ENCODE measurements at regions not wholly inside any gene's neighbourhood (a gene's known extent, or its start where the extent isn't known, plus 50 kb on each side); places are given as distances from the start of the nearest gene placed in this dataset.

DNA sequence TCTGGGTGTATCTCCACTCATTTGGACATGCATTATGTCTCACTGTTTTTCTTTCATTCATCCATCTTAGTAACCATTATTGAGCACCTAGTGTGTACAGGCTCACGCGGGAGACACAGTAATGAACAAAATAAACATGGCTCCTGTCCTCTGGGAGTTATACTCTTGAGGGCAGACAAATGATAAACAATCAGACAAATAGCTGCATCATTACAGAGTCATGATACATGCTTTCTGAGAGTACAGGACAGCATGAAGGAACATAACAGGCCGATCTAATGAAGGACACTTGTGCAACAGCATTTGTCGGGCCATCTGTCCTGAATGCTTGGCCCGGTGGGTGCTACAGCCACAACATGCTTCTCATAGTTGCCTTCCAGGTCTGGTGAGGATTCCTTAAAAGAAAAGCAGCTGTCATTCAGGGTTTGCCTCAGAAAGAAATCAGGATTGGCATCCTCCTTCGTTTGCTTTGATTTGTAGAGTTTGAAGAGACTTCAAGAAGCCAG lies 77.2 kb upstream of the EGLN3 start:
- H3K79me2 ChIP-seq (ENCODE audit: low read depth) = no peaks in the 10 kb centered on the region
- H2AFZ ChIP-seq = no peak overlapping the region
- no peak for TF ChIP-seq EZH2 (IDR thresholded peaks at IDR 0.05; ENCODE audit: low read depth)
- TF ChIP-seq, protein P1, sequence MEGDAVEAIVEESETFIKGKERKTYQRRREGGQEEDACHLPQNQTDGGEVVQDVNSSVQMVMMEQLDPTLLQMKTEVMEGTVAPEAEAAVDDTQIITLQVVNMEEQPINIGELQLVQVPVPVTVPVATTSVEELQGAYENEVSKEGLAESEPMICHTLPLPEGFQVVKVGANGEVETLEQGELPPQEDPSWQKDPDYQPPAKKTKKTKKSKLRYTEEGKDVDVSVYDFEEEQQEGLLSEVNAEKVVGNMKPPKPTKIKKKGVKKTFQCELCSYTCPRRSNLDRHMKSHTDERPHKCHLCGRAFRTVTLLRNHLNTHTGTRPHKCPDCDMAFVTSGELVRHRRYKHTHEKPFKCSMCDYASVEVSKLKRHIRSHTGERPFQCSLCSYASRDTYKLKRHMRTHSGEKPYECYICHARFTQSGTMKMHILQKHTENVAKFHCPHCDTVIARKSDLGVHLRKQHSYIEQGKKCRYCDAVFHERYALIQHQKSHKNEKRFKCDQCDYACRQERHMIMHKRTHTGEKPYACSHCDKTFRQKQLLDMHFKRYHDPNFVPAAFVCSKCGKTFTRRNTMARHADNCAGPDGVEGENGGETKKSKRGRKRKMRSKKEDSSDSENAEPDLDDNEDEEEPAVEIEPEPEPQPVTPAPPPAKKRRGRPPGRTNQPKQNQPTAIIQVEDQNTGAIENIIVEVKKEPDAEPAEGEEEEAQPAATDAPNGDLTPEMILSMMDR (conservative IDR thresholded peaks at IDR 0.05) = no peak
- no peaks in the 10 kb centered on the region for H4K20me1 ChIP-seq (ENCODE audit: insufficient read depth)
- no peak overlapping the region for H3K4me3 ChIP-seq
- CTCF ChIA-PET = no interaction called here
- no peak overlapping the region for H3K4me2 ChIP-seq
- H3K4me1 ChIP-seq (replicated peaks; ENCODE audit: insufficient read depth) = no peaks in the 10 kb centered on the region
- H3K27me3 ChIP-seq (ENCODE audit: insufficient read depth, low read depth) = no peaks in the 10 kb centered on the region
- no peaks in the 10 kb centered on the region for H3K9me3 ChIP-seq (ENCODE audit: insufficient read depth, low read depth)
- DNase-seq = no peak
- intact Hi-C loops (cut with micrococcal nuclease; ENCODE audit: unreplicated experiment) = no loop called here
- no peaks in the 10 kb centered on the region for H3K9me2 ChIP-seq (ENCODE audit: insufficient read depth)
- no peaks in the 10 kb centered on the region for H3F3A ChIP-seq (ENCODE audit: insufficient read depth, low read depth)
- no peak overlapping the region for H3K27ac ChIP-seq
- BruUV-seq (replicated peaks) = no TSS peak
- no peaks in the 10 kb centered on the region for H3K36me3 ChIP-seq (ENCODE audit: low read depth)
- POLR2A ChIA-PET (ENCODE audit: unreplicated experiment) = interaction anchor here (0.6 kb wide), 1 partner anchor 11 kb away, joined by 3 read pairs; no protein-coding TSS in a partner anchor

DNA sequence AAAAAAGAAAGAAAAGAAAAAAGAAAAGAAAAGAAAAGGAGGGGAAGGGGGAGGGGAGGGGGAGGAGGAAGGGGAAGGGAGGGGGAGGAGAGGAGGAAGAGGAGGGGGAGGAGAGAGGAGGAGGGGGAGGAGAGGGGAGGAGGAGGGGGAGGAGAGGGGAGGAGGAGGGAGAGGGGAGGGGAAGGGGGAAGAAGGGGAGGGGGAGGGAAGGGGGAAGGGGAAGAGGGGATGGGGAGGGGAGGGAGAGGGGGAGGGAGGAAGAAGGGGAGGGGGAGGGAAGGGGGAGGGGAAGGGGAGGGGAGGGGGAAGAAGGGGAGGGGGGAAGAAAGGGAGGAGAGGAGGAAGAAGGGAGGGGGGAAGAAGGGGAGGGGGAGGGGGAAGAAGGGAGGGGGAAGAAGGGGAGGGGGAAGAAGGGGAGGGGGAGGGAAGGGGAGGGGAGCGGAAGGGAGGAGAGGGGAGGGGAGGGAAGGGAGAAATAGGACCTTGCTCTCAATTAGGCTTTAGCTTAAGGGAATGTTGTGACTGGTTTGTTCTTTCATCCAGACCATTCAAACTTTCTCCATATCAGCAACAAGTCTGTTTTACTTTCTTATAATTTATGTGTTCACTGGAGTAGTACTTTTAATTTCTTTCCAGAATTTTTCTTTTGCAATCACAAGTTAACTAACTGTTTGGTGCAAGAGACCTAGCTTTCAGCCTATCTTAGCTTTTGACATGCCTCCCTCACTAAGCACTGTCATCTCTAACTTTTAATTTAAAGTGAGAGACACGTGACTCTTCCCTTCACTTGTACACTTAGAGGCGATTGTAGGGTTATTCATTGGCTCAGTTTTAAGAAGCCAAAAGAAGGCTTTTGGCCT lies 76.5 kb upstream of the EGLN3 start:
- no peaks in the 10 kb centered on the region for H3K36me3 ChIP-seq (ENCODE audit: low read depth)
- no peak for DNase-seq
- TF ChIP-seq EZH2 (IDR thresholded peaks at IDR 0.05; ENCODE audit: low read depth) = no peak
- TF ChIP-seq, protein P1 (conservative IDR thresholded peaks at IDR 0.05) = no peak
- H3K9me2 ChIP-seq (ENCODE audit: insufficient read depth) = no peaks in the 10 kb centered on the region
- no peak overlapping the region for H3K4me3 ChIP-seq
- no peaks in the 10 kb centered on the region for H3K9me3 ChIP-seq (ENCODE audit: insufficient read depth, low read depth)
- no peak overlapping the region for H3K27ac ChIP-seq
- no peak overlapping the region for H3K4me2 ChIP-seq
- H2AFZ ChIP-seq = no peak overlapping the region
- no peaks in the 10 kb centered on the region for H4K20me1 ChIP-seq (ENCODE audit: insufficient read depth)
- no TSS peak for BruUV-seq (replicated peaks)
- H3F3A ChIP-seq (ENCODE audit: insufficient read depth, low read depth) = no peaks in the 10 kb centered on the region
- H3K27me3 ChIP-seq (ENCODE audit: insufficient read depth, low read depth) = no peaks in the 10 kb centered on the region
- intact Hi-C loops (cut with micrococcal nuclease; ENCODE audit: unreplicated experiment) = no loop called here
- no peaks in the 10 kb centered on the region for H3K4me1 ChIP-seq (replicated peaks; ENCODE audit: insufficient read depth)
- no peaks in the 10 kb centered on the region for H3K79me2 ChIP-seq (ENCODE audit: low read depth)
- ChIA-PET CTCF (no interaction called here), POLR2A (ENCODE audit: unreplicated experiment) (interaction anchor here (0.6 kb wide), 1 partner anchor 12 kb away, joined by 3 read pairs; no protein-coding TSS in a partner anchor)

DNA sequence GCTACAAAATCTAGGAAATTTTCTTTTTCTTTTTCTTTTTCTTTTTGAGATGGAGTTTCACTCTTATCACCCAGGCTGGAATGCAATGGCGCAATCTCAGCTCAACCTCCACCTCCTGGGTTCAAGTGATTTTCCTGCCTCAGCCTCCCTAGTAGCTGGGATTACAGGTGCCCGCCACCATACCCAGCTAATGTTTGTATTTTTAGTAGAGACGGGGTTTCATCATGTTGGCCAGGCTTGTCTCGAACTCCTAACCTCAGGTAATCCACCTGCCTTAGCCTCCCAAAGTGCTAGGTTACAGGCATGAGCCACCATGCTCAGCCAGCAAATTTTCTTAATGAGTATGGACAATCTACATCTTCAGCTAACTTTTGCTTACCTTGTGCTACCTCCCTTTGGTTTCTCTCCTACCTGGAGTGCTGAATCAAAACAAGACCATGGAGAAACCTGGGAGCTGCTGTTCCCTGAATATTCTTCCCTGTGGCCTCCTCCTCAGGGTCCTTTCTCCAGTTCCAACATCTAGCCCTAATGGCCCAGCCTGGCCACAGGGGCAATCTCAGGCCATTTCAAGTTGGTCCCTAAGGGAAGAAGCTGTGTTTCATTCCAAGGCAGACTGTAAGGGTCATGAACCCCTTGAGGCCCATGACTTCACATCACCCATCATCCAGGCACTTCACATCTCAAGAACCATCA lies 74.6 kb upstream of the EGLN3 start:
- intact Hi-C loops (cut with micrococcal nuclease; ENCODE audit: unreplicated experiment) = no loop called here
- no peaks in the 10 kb centered on the region for H3K79me2 ChIP-seq (ENCODE audit: low read depth)
- no peak overlapping the region for H3K4me2 ChIP-seq
- no peak overlapping the region for H3K27ac ChIP-seq
- no peaks in the 10 kb centered on the region for H3K9me3 ChIP-seq (ENCODE audit: insufficient read depth, low read depth)
- H3K4me1 ChIP-seq (replicated peaks; ENCODE audit: insufficient read depth) = no peaks in the 10 kb centered on the region
- CTCF ChIA-PET = no interaction called here
- no peak overlapping the region for H2AFZ ChIP-seq
- H3K4me3 ChIP-seq = no peak overlapping the region
- no peaks in the 10 kb centered on the region for H3K9me2 ChIP-seq (ENCODE audit: insufficient read depth)
- DNase-seq = no peak
- POLR2A ChIA-PET (ENCODE audit: unreplicated experiment) = no interaction called here
- TF ChIP-seq, protein P1 (conservative IDR thresholded peaks at IDR 0.05) = no peak
- no peak for TF ChIP-seq EZH2 (IDR thresholded peaks at IDR 0.05; ENCODE audit: low read depth)
- BruUV-seq (replicated peaks) = no TSS peak
- no peaks in the 10 kb centered on the region for H3K27me3 ChIP-seq (ENCODE audit: insufficient read depth, low read depth)
- H4K20me1 ChIP-seq (ENCODE audit: insufficient read depth) = no peaks in the 10 kb centered on the region
- no peaks in the 10 kb centered on the region for H3F3A ChIP-seq (ENCODE audit: insufficient read depth, low read depth)
- no peaks in the 10 kb centered on the region for H3K36me3 ChIP-seq (ENCODE audit: low read depth)
